H1 (cell line): ENCODE measurements at regions not wholly inside any gene's neighbourhood (a gene's known extent, or its start where the extent isn't known, plus 50 kb on each side); places are given as distances from the start of the nearest gene placed in this dataset.

ENCODE experiments used
- EZH2 ChIP-seq: fragments of 200-600 bp; sonication (generic); IDR thresholded peaks from 2 replicates; pipeline ENCODE4 v1.7.1; 2012; ENCODE audit warnings: low read depth, mild to moderate bottlenecking, moderate library complexity, low read length, inconsistent platforms; ENCODE audit not compliant: severe bottlenecking
- HDAC6 ChIP-seq: IDR thresholded peaks from one replicate; pipeline ENCODE4 v1.7.1; 2012; ENCODE audit warnings: low read depth, mild to moderate bottlenecking, inconsistent platforms, low read length, moderate library complexity

- TF ChIP-seq HDAC6 (no peak), EZH2 (no peak)
Measured at GRCh38 chr6:72553531-72554511, 68.0 kb upstream of the KCNQ5 start.
